Mammary epithelial cell (primary cell): ENCODE measurements at regions not wholly inside any gene's neighbourhood (a gene's known extent, or its start where the extent isn't known, plus 50 kb on each side); places are given as distances from the start of the nearest gene placed in this dataset.

ENCODE experiments used
- CTCF ChIP-seq, 2 donors: IDR thresholded peaks in 1 of 2; conservative IDR thresholded peaks in 1 of 2; 2 replicates each; pipeline ENCODE4 v1.5.1; 2011 to 2012; ENCODE audit warnings: inconsistent platforms in 2 of 2, low read length in 2 of 2, mild to moderate bottlenecking in 2 of 2, control low read depth in 1 of 2, low read depth in 1 of 2; ENCODE audit not compliant: insufficient read depth in 1 of 2; ENCODE audit errors: extremely low read depth in 1 of 2
- EZH2 ChIP-seq: IDR thresholded peaks from 2 replicates; pipeline ENCODE4 v1.6.1; 2012; ENCODE audit warnings: low read length, inconsistent platforms, borderline replicate concordance

GRCh38 chr21:16377857-16378256 lies 648.1 kb downstream of the USP25 start:
- TF ChIP-seq CTCF (conservative IDR thresholded peaks at IDR 0.05 in 1 of 2, IDR thresholded peaks at IDR 0.05 in 1 of 2; ENCODE audit: extremely low read depth in 1 of 2, insufficient read depth in 1 of 2, low read depth in 1 of 2, low read length in 2 of 2) (no peak), EZH2 (no peak)
